H1 (cell line): ENCODE measurements at regions not wholly inside any gene's neighbourhood (a gene's known extent, or its start where the extent isn't known, plus 50 kb on each side); places are given as distances from the start of the nearest gene placed in this dataset.

Source experiments
- CEBPB ChIP-seq: IDR thresholded peaks from 2 replicates; pipeline ENCODE4 v1.6.1; 2012; ENCODE audit warnings: low read depth, low read length
- CHD1 ChIP-seq: IDR thresholded peaks from 2 replicates; pipeline ENCODE4 v1.6.1; 2012; ENCODE audit warnings: low read depth, low read length, improper control_type of control experiment
- CHD2 ChIP-seq: IDR thresholded peaks from 2 replicates; pipeline ENCODE4 v1.6.1; 2012; ENCODE audit warnings: low read length, improper control_type of control experiment
- HDAC2 ChIP-seq, 2 experiments: fragments of 300-600 bp in 1 of 2; sonication (generic) in 1 of 2; IDR thresholded peaks; 2 replicates each; pipeline ENCODE4 v1.6.1; 2011 to 2012; ENCODE audit warnings: low read depth in 2 of 2, low read length in 2 of 2, mild to moderate bottlenecking in 2 of 2, moderate library complexity in 2 of 2, borderline replicate concordance in 1 of 2, inconsistent platforms in 1 of 2
- POLR2A ChIP-seq, 2 experiments: IDR thresholded peaks; 1 replicate in 1 of 2; 2 replicates in 1 of 2; pipeline ENCODE4 v1.6.1; 2011; ENCODE audit warnings: low read depth in 2 of 2, low read length in 2 of 2, mild to moderate bottlenecking in 2 of 2; ENCODE audit errors: control extremely low read depth in 1 of 2
- RAD21 ChIP-seq, 2 experiments: IDR thresholded peaks in 1 of 2; conservative IDR thresholded peaks in 1 of 2; 2 replicates each; pipeline ENCODE4 v1.6.1; 2011; ENCODE audit warnings: low read depth in 2 of 2, low read length in 2 of 2, improper control_type of control experiment in 1 of 2, inconsistent platforms in 1 of 2, mild to moderate bottlenecking in 1 of 2, moderate library complexity in 1 of 2
- SIN3A ChIP-seq, 2 experiments: IDR thresholded peaks in 1 of 2; conservative IDR thresholded peaks in 1 of 2; 2 replicates each; pipeline ENCODE4 v1.6.1; 2011 to 2012; ENCODE audit warnings: low read length in 2 of 2, improper control_type of control experiment in 1 of 2, low read depth in 1 of 2, mild to moderate bottlenecking in 1 of 2
- SP2 ChIP-seq: IDR thresholded peaks from 2 replicates; pipeline ENCODE4 v1.6.1; 2012; ENCODE audit warnings: mild to moderate bottlenecking, low read length, inconsistent platforms
- SRF ChIP-seq: IDR thresholded peaks from 2 replicates; pipeline ENCODE4 v1.6.1; 2011; ENCODE audit warnings: mild to moderate bottlenecking, low read depth, low read length, moderate library complexity
- TF ChIP-seq, protein P1 (sequence below), 3 experiments: IDR thresholded peaks; 1 replicate in 2 of 3; 2 replicates in 1 of 3; pipeline versions ENCODE4 v1.5.1 to v1.6.1; 2011; ENCODE audit warnings: low read length in 3 of 3, mild to moderate bottlenecking in 3 of 3, inconsistent platforms in 2 of 3, low read depth in 1 of 3, moderate library complexity in 1 of 3; ENCODE audit not compliant: insufficient read depth in 1 of 3; ENCODE audit errors: control extremely low read depth in 1 of 3
- TF ChIP-seq, protein P2 (sequence below): IDR thresholded peaks from 2 replicates; pipeline ENCODE4 v1.6.1; 2012; ENCODE audit warnings: low read length, inconsistent platforms
- TF ChIP-seq, protein P3 (sequence below): IDR thresholded peaks from 2 replicates; pipeline ENCODE4 v1.6.1; 2012; ENCODE audit warnings: inconsistent platforms

DNA sequence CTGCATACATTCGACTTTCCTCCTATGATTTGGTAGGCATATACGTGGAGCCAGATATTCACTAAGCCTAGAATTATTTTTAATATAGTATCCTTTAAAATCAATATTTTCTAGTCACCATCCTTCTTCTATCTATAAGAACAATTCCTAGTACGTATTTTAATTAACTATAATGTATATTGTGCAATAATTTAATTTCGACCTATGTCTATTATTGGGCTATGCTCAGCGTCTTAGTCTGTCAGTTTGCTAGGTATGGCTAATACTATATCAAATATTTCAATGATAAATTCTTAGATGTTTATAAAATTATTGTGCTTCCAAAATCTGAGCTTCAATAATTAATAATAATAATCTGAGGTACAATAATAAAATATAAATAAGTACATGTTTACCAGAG, 705.3 kb downstream of the PRELID2 start:
- TF ChIP-seq SP2 (no peak), POLR2A (IDR thresholded peaks at IDR 0.05; ENCODE audit: control extremely low read depth in 1 of 2, low read depth in 2 of 2, low read length in 2 of 2) (no peak), CEBPB (no peak; the same call in 1 of the 2 replicates), HDAC2 (IDR thresholded peaks at IDR 0.05; ENCODE audit: borderline replicate concordance in 1 of 2, low read depth in 2 of 2, low read length in 2 of 2) (no peak), SIN3A (conservative IDR thresholded peaks at IDR 0.05 in 1 of 2, IDR thresholded peaks at IDR 0.05 in 1 of 2; ENCODE audit: low read depth in 1 of 2, low read length in 2 of 2) (no peak), CHD1 (no peak), RAD21 (IDR thresholded peaks at IDR 0.05 in 1 of 2, conservative IDR thresholded peaks at IDR 0.05 in 1 of 2; ENCODE audit: low read depth in 2 of 2, low read length in 2 of 2) (no peak), SRF (no peak), CHD2 (no peak)
- TF ChIP-seq, protein P1, sequence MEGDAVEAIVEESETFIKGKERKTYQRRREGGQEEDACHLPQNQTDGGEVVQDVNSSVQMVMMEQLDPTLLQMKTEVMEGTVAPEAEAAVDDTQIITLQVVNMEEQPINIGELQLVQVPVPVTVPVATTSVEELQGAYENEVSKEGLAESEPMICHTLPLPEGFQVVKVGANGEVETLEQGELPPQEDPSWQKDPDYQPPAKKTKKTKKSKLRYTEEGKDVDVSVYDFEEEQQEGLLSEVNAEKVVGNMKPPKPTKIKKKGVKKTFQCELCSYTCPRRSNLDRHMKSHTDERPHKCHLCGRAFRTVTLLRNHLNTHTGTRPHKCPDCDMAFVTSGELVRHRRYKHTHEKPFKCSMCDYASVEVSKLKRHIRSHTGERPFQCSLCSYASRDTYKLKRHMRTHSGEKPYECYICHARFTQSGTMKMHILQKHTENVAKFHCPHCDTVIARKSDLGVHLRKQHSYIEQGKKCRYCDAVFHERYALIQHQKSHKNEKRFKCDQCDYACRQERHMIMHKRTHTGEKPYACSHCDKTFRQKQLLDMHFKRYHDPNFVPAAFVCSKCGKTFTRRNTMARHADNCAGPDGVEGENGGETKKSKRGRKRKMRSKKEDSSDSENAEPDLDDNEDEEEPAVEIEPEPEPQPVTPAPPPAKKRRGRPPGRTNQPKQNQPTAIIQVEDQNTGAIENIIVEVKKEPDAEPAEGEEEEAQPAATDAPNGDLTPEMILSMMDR (IDR thresholded peaks at IDR 0.05; ENCODE audit: control extremely low read depth in 1 of 3, insufficient read depth in 1 of 3, low read depth in 1 of 3, low read length in 3 of 3) = no peak
- TF ChIP-seq, protein P2, sequence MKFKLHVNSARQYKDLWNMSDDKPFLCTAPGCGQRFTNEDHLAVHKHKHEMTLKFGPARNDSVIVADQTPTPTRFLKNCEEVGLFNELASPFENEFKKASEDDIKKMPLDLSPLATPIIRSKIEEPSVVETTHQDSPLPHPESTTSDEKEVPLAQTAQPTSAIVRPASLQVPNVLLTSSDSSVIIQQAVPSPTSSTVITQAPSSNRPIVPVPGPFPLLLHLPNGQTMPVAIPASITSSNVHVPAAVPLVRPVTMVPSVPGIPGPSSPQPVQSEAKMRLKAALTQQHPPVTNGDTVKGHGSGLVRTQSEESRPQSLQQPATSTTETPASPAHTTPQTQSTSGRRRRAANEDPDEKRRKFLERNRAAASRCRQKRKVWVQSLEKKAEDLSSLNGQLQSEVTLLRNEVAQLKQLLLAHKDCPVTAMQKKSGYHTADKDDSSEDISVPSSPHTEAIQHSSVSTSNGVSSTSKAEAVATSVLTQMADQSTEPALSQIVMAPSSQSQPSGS = no peak
- TF ChIP-seq, protein P3, sequence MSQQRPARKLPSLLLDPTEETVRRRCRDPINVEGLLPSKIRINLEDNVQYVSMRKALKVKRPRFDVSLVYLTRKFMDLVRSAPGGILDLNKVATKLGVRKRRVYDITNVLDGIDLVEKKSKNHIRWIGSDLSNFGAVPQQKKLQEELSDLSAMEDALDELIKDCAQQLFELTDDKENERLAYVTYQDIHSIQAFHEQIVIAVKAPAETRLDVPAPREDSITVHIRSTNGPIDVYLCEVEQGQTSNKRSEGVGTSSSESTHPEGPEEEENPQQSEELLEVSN = no peak
